GM12878 (cell line): ENCODE measurements at regions not wholly inside any gene's neighbourhood (a gene's known extent, or its start where the extent isn't known, plus 50 kb on each side); places are given as distances from the start of the nearest gene placed in this dataset.

Experiments used
- ATAC-seq: fragments of 200-7000 bp; cut with Tn5 transposase; 3 replicates; pipeline ENCODE4 v1.9.1; 2020; ENCODE audit warnings: mild to moderate bottlenecking, moderate library complexity
- BruUV-seq: library from RNA; stranded (reverse); fragments of 400-500 nt; replicated peaks from 2 replicates; lab custom pipeline; 2021; lab: Mats Ljungman, UMichigan
- CTCF ChIA-PET: fragments of 300-600 bp; sonication (Branson Sonifier 250); formaldehyde crosslinking; extraction: SDS; loops from one replicate; lab custom pipeline; 2021; ENCODE audit warnings: inconsistent platforms; lab: Yijun Ruan, JAX
- POLR2A ChIA-PET: fragments of 350-600 bp; formaldehyde crosslinking; extraction: SDS; loops from one replicate; lab custom pipeline; 2021; ENCODE audit warnings: inconsistent platforms; lab: Charles Lee
- RAD21 ChIA-PET: fragments of 300-600 bp; sonication (Branson Sonifier 250); formaldehyde crosslinking; loops from one replicate; lab custom pipeline; 2023; ENCODE audit warnings: antibody characterized with exemption; ENCODE audit not compliant: unreplicated experiment; lab: Charles Lee
- SMC1A ChIA-PET: fragments of 300-600 bp; sonication (Branson Sonifier 250); formaldehyde crosslinking; loops from one replicate; lab custom pipeline; 2023; ENCODE audit not compliant: unreplicated experiment, uncharacterized antibody; lab: Charles Lee
- DNase-seq: peaks from one replicate; pipeline ENCODE4 v3.0.0-alpha.2; 2011; ENCODE audit warnings: low read depth, low spot score
- FAIRE-seq: peaks from 3 replicates; lab custom pipeline; 2011; peaks lifted over from hg19 to GRCh38; lab: Jason Lieb, UNC
- H2AFZ ChIP-seq: 2 replicates; pipeline ENCODE4 v1.6.0; 2011; ENCODE audit warnings: low read depth, low read length, control low read depth; ENCODE audit not compliant: control insufficient read depth
- H3K27ac ChIP-seq: 2 replicates; pipeline ENCODE4 v1.5.1; 2011; ENCODE audit warnings: control low read depth; ENCODE audit not compliant: control insufficient read depth, insufficient read depth
- H3K27me3 ChIP-seq, 2 experiments: replicated peaks in 1 of 2; 2 replicates each; pipeline versions ENCODE4 v1.6.0 to v1.6.1; 2011; ENCODE audit warnings: low read length in 1 of 2; ENCODE audit not compliant: control insufficient read depth in 2 of 2, insufficient read depth in 2 of 2
- H3K36me3 ChIP-seq, 2 experiments: 2 replicates each; pipeline ENCODE4 v1.5.1; 2011; ENCODE audit warnings: low read length in 1 of 2; ENCODE audit not compliant: control insufficient read depth in 2 of 2, insufficient read depth in 2 of 2
- H3K4me1 ChIP-seq: 2 replicates; pipeline ENCODE4 v1.6.1; 2011; ENCODE audit warnings: mild to moderate bottlenecking, low read length, moderate library complexity, mixed read lengths; ENCODE audit not compliant: control insufficient read depth, insufficient read depth
- H3K4me2 ChIP-seq: 2 replicates; pipeline ENCODE4 v1.6.0; 2011; ENCODE audit warnings: control low read depth; ENCODE audit not compliant: control insufficient read depth, insufficient read depth
- H3K4me3 ChIP-seq: fragments of 200-600 bp; sonication (generic); 2 replicates; pipeline ENCODE4 v1.5.1; 2016
- H3K79me2 ChIP-seq: 2 replicates; pipeline ENCODE4 v1.6.0; 2011; ENCODE audit warnings: low read length; ENCODE audit not compliant: control insufficient read depth, insufficient read depth
- H3K9ac ChIP-seq: 2 replicates; pipeline ENCODE4 v1.8.0; 2011; ENCODE audit warnings: low read length, control low read depth, mixed read lengths; ENCODE audit not compliant: control insufficient read depth, insufficient read depth
- H3K9me3 ChIP-seq: replicated peaks from 3 replicates; pipeline ENCODE4 v1.5.1; 2011; ENCODE audit warnings: mild to moderate bottlenecking, low read length; ENCODE audit not compliant: control insufficient read depth, insufficient read depth
- H4K20me1 ChIP-seq: 2 replicates; pipeline ENCODE4 v1.6.0; 2011; ENCODE audit not compliant: control insufficient read depth, insufficient read depth
- FOXK2 ChIP-seq: fragments of 450-650 bp; IDR thresholded peaks from 2 replicates; pipeline ENCODE4 v1.6.1; 2017; ENCODE audit warnings: mild to moderate bottlenecking, moderate library complexity
- IKZF1 ChIP-seq: fragments of 450-650 bp; conservative IDR thresholded peaks from 2 replicates; pipeline ENCODE4 v1.6.1; 2017; ENCODE audit warnings: antibody characterized with exemption, mild to moderate bottlenecking
- JUNB ChIP-seq: IDR thresholded peaks from 2 replicates; pipeline ENCODE4 v1.6.1; 2016; ENCODE audit warnings: antibody characterized with exemption, mild to moderate bottlenecking
- SMC3 ChIP-seq: IDR thresholded peaks from 2 replicates; pipeline ENCODE4 v1.6.1; 2011; ENCODE audit warnings: low read length, improper control_type of control experiment, borderline replicate concordance
- ZBED1 ChIP-seq: IDR thresholded peaks from 2 replicates; pipeline ENCODE4 v1.6.1; 2016; ENCODE audit warnings: borderline replicate concordance
- ZNF687 ChIP-seq: fragments of 450-650 bp; IDR thresholded peaks from 2 replicates; pipeline ENCODE4 v1.6.1; 2017; ENCODE audit warnings: mild to moderate bottlenecking, moderate library complexity
- ZZZ3 ChIP-seq: IDR thresholded peaks from 2 replicates; pipeline ENCODE4 v1.6.1; 2011; ENCODE audit warnings: low read depth; ENCODE audit not compliant: control insufficient read depth, insufficient read length
- WGBS: methylation state at CpG from one replicate; pipeline ENCODE4 v1.1.6; 2016; ENCODE audit warnings: low lambda C conversion rate; ENCODE audit not compliant: insufficient replicate concordance, insufficient coverage; ENCODE audit errors: missing lambda C conversion rate; 5-methylcytosine and 5-hydroxymethylcytosine counted together
- in situ Hi-C: fragments of 300-500 bp; cut with MboI; formaldehyde crosslinking; loops from 9 replicates; pipeline ENCODE4 v1.14.3; 2018; ENCODE audit warnings: mixed read lengths
- intact Hi-C: fragments of 100-400 bp; cut with micrococcal nuclease; formaldehyde crosslinking; loops from one replicate; pipeline ENCODE4 v1.14.2; 2022; ENCODE audit not compliant: unreplicated experiment
- TF ChIP-seq, protein P1 (sequence below): fragments of 450-650 bp; IDR thresholded peaks from 2 replicates; pipeline ENCODE4 v1.6.1; 2017; ENCODE audit warnings: borderline replicate concordance

DNA sequence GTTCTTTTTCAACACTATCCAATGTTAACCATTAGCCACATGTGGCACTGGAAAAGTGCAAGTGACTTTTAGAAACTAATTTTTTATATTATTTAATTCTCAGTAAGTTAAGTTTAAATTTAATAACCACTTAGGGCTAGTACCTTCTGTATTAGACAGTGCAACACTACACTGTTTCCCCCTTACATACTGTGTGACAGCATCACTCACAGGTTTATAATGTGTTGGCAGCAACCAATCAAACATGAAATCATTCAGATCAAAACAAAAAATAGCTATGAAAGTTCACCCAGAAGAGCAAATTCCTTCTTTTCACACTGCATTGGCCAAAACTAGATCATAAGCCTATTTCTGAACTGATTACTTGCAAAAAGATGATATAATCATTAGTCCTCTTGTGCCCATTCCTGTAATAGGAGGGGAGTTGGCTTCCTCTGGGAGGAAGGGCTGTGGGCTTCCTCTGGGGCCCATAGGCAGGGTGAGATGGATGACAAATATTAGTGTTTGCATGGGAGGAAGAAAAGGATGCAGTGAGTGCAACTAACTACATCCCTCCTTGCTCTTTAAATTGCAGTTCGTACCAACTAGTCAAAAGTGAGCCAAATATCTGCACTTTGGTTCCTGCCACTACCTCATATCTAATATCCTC lies 708.1 kb upstream of the RGMB start:
- FAIRE-seq: no peak
- Histone ChIP-seq H3K79me2 (no peaks in the 10 kb centered on the region), H3K9me3 (no peaks in the 10 kb centered on the region), H3K9ac (no peak overlapping the region), H2AFZ (no peak overlapping the region), H4K20me1 (no peaks in the 10 kb centered on the region), H3K36me3 (no peaks in the 10 kb centered on the region), H3K4me1 (no peaks in the 10 kb centered on the region), H3K4me3 (no peak overlapping the region), H3K4me2 (no peak overlapping the region), H3K27ac (no peak overlapping the region), H3K27me3 (no peaks in the 10 kb centered on the region)
- in situ Hi-C loops: no loop called here
- WGBS: 0% methylated on average over 1 of the region's 1 CpG
- ChIA-PET SMC1A (interaction anchor here (1.1 kb wide), 2 partner anchors 10 to 26 kb away, joined by 3 read pairs; no protein-coding TSS in a partner anchor), CTCF (interaction anchor here (0.5 kb wide), 1 partner anchor 595 kb away, joined by 3 read pairs; no protein-coding TSS in a partner anchor), POLR2A (no interaction called here), RAD21 (interaction anchor here (1.8 kb wide), 1 partner anchor 142 kb away, joined by 3 read pairs; no protein-coding TSS in a partner anchor)
- ATAC-seq: no peak
- intact Hi-C loops: no loop called here
- TF ChIP-seq, protein P1, sequence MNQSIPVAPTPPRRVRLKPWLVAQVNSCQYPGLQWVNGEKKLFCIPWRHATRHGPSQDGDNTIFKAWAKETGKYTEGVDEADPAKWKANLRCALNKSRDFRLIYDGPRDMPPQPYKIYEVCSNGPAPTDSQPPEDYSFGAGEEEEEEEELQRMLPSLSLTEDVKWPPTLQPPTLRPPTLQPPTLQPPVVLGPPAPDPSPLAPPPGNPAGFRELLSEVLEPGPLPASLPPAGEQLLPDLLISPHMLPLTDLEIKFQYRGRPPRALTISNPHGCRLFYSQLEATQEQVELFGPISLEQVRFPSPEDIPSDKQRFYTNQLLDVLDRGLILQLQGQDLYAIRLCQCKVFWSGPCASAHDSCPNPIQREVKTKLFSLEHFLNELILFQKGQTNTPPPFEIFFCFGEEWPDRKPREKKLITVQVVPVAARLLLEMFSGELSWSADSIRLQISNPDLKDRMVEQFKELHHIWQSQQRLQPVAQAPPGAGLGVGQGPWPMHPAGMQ: no peak
- DNase-seq: no peak
- no TSS peak for BruUV-seq

GRCh38 chr5:98066910-98067309 lies 706.6 kb upstream of the RGMB start:
- ChIA-PET SMC1A (no interaction called here), CTCF (no interaction called here), POLR2A (no interaction called here), RAD21 (no interaction called here)
- Histone ChIP-seq H3K36me3 (no peaks in the 10 kb centered on the region), H3K27ac (no peak overlapping the region), H3K27me3 (no peaks in the 10 kb centered on the region), H3K4me2 (no peak overlapping the region), H3K4me1 (no peaks in the 10 kb centered on the region), H2AFZ (no peak overlapping the region), H3K9me3 (no peaks in the 10 kb centered on the region), H3K4me3 (no peak overlapping the region), H3K79me2 (no peaks in the 10 kb centered on the region), H3K9ac (no peak overlapping the region), H4K20me1 (no peaks in the 10 kb centered on the region)
- BruUV-seq: no TSS peak
- no peak for TF ChIP-seq IKZF1
- no peak for TF ChIP-seq ZNF687
- TF ChIP-seq ZZZ3: no peak
- no peak for TF ChIP-seq SMC3
- TF ChIP-seq FOXK2: no peak
- TF ChIP-seq ZBED1: no peak
- TF ChIP-seq JUNB: no peak
- FAIRE-seq (no peak), DNase-seq (no peak), ATAC-seq (no peak)
- intact Hi-C loops (no loop called here), in situ Hi-C loops (no loop called here)
